ENCODE measurements at regions not wholly inside any gene's neighbourhood (a gene's known extent, or its start where the extent isn't known, plus 50 kb on each side); places are given as distances from the start of the nearest gene placed in this dataset.

- no peaks in the 10 kb centered on the region for H3K27me3 ChIP-seq (ENCODE audit: insufficient read depth, low read length)
- Mint-ChIP-seq H3K4me1 (peaks cover 7 to 10% of the 10 kb centered on the region in 2 experiments), H3K36me3 (ENCODE audit: insufficient read depth in 1 of 3, low read depth in 3 of 3) (no peaks in the 10 kb centered on the region), H3K27me3 (ENCODE audit: low read depth) (no peaks in the 10 kb centered on the region), H3K4me3 (no peak overlapping the region), H3K9me3 (no peaks in the 10 kb centered on the region), H3K27ac (peak overlapping the region in 1 of 3 experiments; percentile 40; a peak in 1 of 7 replicates)
- H3K27ac ChIP-seq (ENCODE audit: insufficient read length, low read depth, low read length) = no peak overlapping the region
- no peak overlapping the region for H4K5ac ChIP-seq (ENCODE audit: insufficient read length, low read depth, low read length)
- no peak overlapping the region for H3K4ac ChIP-seq (ENCODE audit: low read depth, low read length)
- H3K4me2 ChIP-seq (ENCODE audit: insufficient read depth, insufficient read length, low read length) = no peak overlapping the region
- no peaks in the 10 kb centered on the region for H3K9me3 ChIP-seq (ENCODE audit: control insufficient read depth, low read depth, low read length)
- no CpG with 5 or more reads among the region's 1 CpG for WGBS (ENCODE audit: extremely low coverage, insufficient read length, low lambda C conversion rate)
- no peak overlapping the region for H3K14ac ChIP-seq (ENCODE audit: insufficient read depth, low read length)
- H2AK5ac ChIP-seq (ENCODE audit: insufficient read length, low read length) = no peak overlapping the region
- H3K79me2 ChIP-seq (ENCODE audit: insufficient read depth, low read length) = no peaks in the 10 kb centered on the region
- no peak for TF ChIP-seq CTCF (conservative IDR thresholded peaks at IDR 0.05)
- H4K8ac ChIP-seq (replicated peaks; ENCODE audit: insufficient read length, low read depth, low read length) = no peak overlapping the region
- H3K79me1 ChIP-seq (ENCODE audit: insufficient read depth, low read depth, low read length, poor library complexity, severe bottlenecking) = no peaks in the 10 kb centered on the region
- H3K56ac ChIP-seq (ENCODE audit: insufficient read length, low read depth, low read length) = no peak overlapping the region
- no peak overlapping the region for H2BK15ac ChIP-seq (ENCODE audit: low read depth, low read length)
- no peak overlapping the region for H3T11ph ChIP-seq (ENCODE audit: low read length)
- H2BK20ac ChIP-seq (ENCODE audit: low read depth, low read length, poor library complexity, severe bottlenecking) = no peak overlapping the region
- H2AFZ ChIP-seq (ENCODE audit: low read length) = no peak overlapping the region
- no peak overlapping the region for H3K9ac ChIP-seq (ENCODE audit: extremely low read depth, insufficient read length, low read length)
- no peak for DNase-seq
- no peak overlapping the region for H3K23ac ChIP-seq (ENCODE audit: insufficient read length, low read depth, low read length)
- H3K4me1 ChIP-seq (ENCODE audit: insufficient read depth, low read length) = no peaks in the 10 kb centered on the region
- H4K20me1 ChIP-seq (ENCODE audit: control insufficient read depth, insufficient read depth, insufficient read length) = no peaks in the 10 kb centered on the region
- H2BK120ac ChIP-seq (ENCODE audit: low read depth, low read length, poor library complexity, severe bottlenecking) = no peak overlapping the region
- H3K23me2 ChIP-seq (ENCODE audit: insufficient read length, low read depth, low read length, poor library complexity, severe bottlenecking) = no peaks in the 10 kb centered on the region
- H4K91ac ChIP-seq (ENCODE audit: insufficient read length, low read depth, low read length) = no peak overlapping the region
- H3K18ac ChIP-seq (ENCODE audit: insufficient read length, low read depth, low read length) = no peak overlapping the region
- no peak overlapping the region for H2BK12ac ChIP-seq (ENCODE audit: insufficient read length, low read depth, low read length)
- H2BK5ac ChIP-seq (ENCODE audit: insufficient read length, low read length) = no peak overlapping the region
These were observed 390.6 kb upstream of the ATP2B1 start for GRCh38 chr12:90099288-90099687.

Data from H9 (cell line).